ENCODE measurements at regions not wholly inside any gene's neighbourhood (a gene's known extent, or its start where the extent isn't known, plus 50 kb on each side); places are given as distances from the start of the nearest gene placed in this dataset.

- no peak overlapping the region for H3K4me3 ChIP-seq
- FAIRE-seq, result no peak
- CTCF ChIA-PET, result interaction anchor here (0.9 to 1.2 kb wide), 5 partner anchors 10 to 52 kb away, joined by 3 to 4 read pairs (median 4); no protein-coding TSS in a partner anchor
- peaks cover 3% of the 10 kb centered on the region; the same call in 2 of the 3 replicates for H3K4me1 ChIP-seq
- no peak for ATAC-seq
- no peak overlapping the region for H3K27ac ChIP-seq
- DNase-seq (ENCODE audit: low read depth in 1 of 2, low spot score in 1 of 2), result no peak
- H3K9me3 ChIP-seq, result peaks cover 18% of the 10 kb centered on the region
- 59% methylated on average over 2 of the region's 2 CpGs for WGBS (ENCODE audit: missing lambda C conversion rate)
- POLR2A ChIA-PET, result no interaction called here
- TF ChIP-seq POLR2AphosphoS2 (conservative IDR thresholded peaks at IDR 0.05; ENCODE audit: low read length) (no peak), RAD21 (conservative IDR thresholded peaks at IDR 0.05 in 1 of 2, IDR thresholded peaks at IDR 0.05 in 1 of 2) (no peak), CBX8 (IDR thresholded peaks at IDR 0.05) (no peak), EHF (CRISPR knock-in tag; IDR thresholded peaks at IDR 0.05) (no peak), NPAS2 (CRISPR knock-in tag; IDR thresholded peaks at IDR 0.05; ENCODE audit: borderline replicate concordance) (no peak), TP53 (CRISPR knock-in tag; IDR thresholded peaks at IDR 0.05) (no peak), USF2 (IDR thresholded peaks at IDR 0.05) (no peak), GATA3 (IDR thresholded peaks at IDR 0.05; ENCODE audit: borderline replicate concordance) (no peak), FOSB (CRISPR knock-in tag; IDR thresholded peaks at IDR 0.05) (no peak), RARB (CRISPR knock-in tag; IDR thresholded peaks at IDR 0.05) (no peak), RFX5 (IDR thresholded peaks at IDR 0.05) (no peak), POLR2A (IDR thresholded peaks at IDR 0.05; ENCODE audit: low read length) (no peak), ELK1 (IDR thresholded peaks at IDR 0.05; ENCODE audit: low read depth, low read length) (no peak), EHMT2 (IDR thresholded peaks at IDR 0.05; ENCODE audit: low read depth) (no peak), RNF2 (IDR thresholded peaks at IDR 0.05; ENCODE audit: borderline replicate concordance, low read depth) (no peak), RCOR1 (IDR thresholded peaks at IDR 0.05; ENCODE audit: low read depth, low read length) (no peak), MYC (IDR thresholded peaks at IDR 0.05; ENCODE audit: borderline replicate concordance, low read length) (no peak), ZFP36 (IDR thresholded peaks at IDR 0.05; ENCODE audit: borderline replicate concordance, partially characterized antibody) (no peak)
- no peak overlapping the region for H3K4me2 ChIP-seq
Measured at GRCh38 chr5:71982717-71983395, 124.4 kb upstream of the MAP1B start.

GRCh38 chr5:71986101-71986500 lies 121.2 kb upstream of the MAP1B start:
- no peak overlapping the region for H3K4me3 ChIP-seq
- H3K4me1 ChIP-seq, result peaks cover 6% of the 10 kb centered on the region; the same call in 2 of the 3 replicates
- WGBS (ENCODE audit: missing lambda C conversion rate), result 89% methylated on average over 2 of the region's 2 CpGs
- no peak overlapping the region for H3K4me2 ChIP-seq
- POLR2A ChIA-PET, result no interaction called here
- no peak for DNase-seq (ENCODE audit: low read depth in 1 of 2, low spot score in 1 of 2)
- H3K27ac ChIP-seq, result no peak overlapping the region
- TF ChIP-seq NR3C1 (IDR thresholded peaks at IDR 0.05) (no peak), HMGXB4 (CRISPR knock-in tag; IDR thresholded peaks at IDR 0.05; ENCODE audit: borderline replicate concordance) (no peak), TFCP2L1 (CRISPR knock-in tag; IDR thresholded peaks at IDR 0.05) (no peak), RNF2 (IDR thresholded peaks at IDR 0.05; ENCODE audit: borderline replicate concordance, low read depth) (no peak), HDAC2 (IDR thresholded peaks at IDR 0.05) (no peak), RARB (CRISPR knock-in tag; IDR thresholded peaks at IDR 0.05) (no peak), ESRRA (IDR thresholded peaks at IDR 0.05; ENCODE audit: borderline replicate concordance, low read length) (no peak), JUN (IDR thresholded peaks at IDR 0.05) (no peak)
- FAIRE-seq, result no peak
- peaks cover 14% of the 10 kb centered on the region for H3K9me3 ChIP-seq
- no peak for ATAC-seq
- CTCF ChIA-PET, result interaction anchor here (0.8 kb wide), 1 partner anchor 13 kb away, joined by 3 read pairs; no protein-coding TSS in a partner anchor

All from A549 (cell line).